ENCODE measurements at regions not wholly inside any gene's neighbourhood (a gene's known extent, or its start where the extent isn't known, plus 50 kb on each side); places are given as distances from the start of the nearest gene placed in this dataset.

- WGBS, 2 donors: 73 to 80% methylated on average over 5 of the region's 5 CpGs
Measured at GRCh38 chr13:72346716-72347115, 380.7 kb downstream of the MZT1 start.

GRCh38 chr13:72342364-72342763 is 385.1 kb downstream of the MZT1 start:
- Histone ChIP-seq H3K9me3 (ENCODE audit: control insufficient read depth, low read length) (no peaks in the 10 kb centered on the region), H3K4me3 (ENCODE audit: low read length in 2 of 2) (no peak overlapping the region), H3K4me1 (ENCODE audit: control insufficient read depth in 1 of 2, insufficient read depth in 2 of 2, low read length in 2 of 2) (no peaks in the 10 kb centered on the region), H3K27me3 (ENCODE audit: control insufficient read depth in 1 of 2, insufficient read depth in 2 of 2, low read length in 1 of 2) (peaks cover 0 to 2% of the 10 kb centered on the region in 2 donors), H3K27ac (ENCODE audit: low read depth in 1 of 2, low read length in 2 of 2) (no peak overlapping the region), H3K36me3 (ENCODE audit: control insufficient read depth in 1 of 2, insufficient read depth in 2 of 2, low read length in 1 of 2) (no peaks in the 10 kb centered on the region)
- DNase-seq (no peak), ATAC-seq (ENCODE audit: low FRiP score) (no peak)
- intact Hi-C loops (cut with DNase I): no loop called here
- WGBS, 2 donors: 91 to 94% methylated on average over 3 to 5 of the region's 5 CpGs

More at GRCh38 chr13:72346716-72347115, 380.7 kb downstream of the MZT1 start:
- DNase-seq: no peak
- H3K9me3 ChIP-seq (ENCODE audit: control insufficient read depth, low read length): no peaks in the 10 kb centered on the region
- H3K27ac ChIP-seq (ENCODE audit: low read depth in 1 of 2, low read length in 2 of 2): no peak overlapping the region
- intact Hi-C loops (cut with DNase I): no loop called here
- peaks cover 0 to 2% of the 10 kb centered on the region in 2 donors for H3K27me3 ChIP-seq (ENCODE audit: control insufficient read depth in 1 of 2, insufficient read depth in 2 of 2, low read length in 1 of 2)
- H3K4me1 ChIP-seq (ENCODE audit: control insufficient read depth in 1 of 2, insufficient read depth in 2 of 2, low read length in 2 of 2): no peaks in the 10 kb centered on the region
- H3K4me3 ChIP-seq (ENCODE audit: low read length in 2 of 2): no peak overlapping the region
- ATAC-seq (ENCODE audit: low FRiP score): no peak
- no peaks in the 10 kb centered on the region for H3K36me3 ChIP-seq (ENCODE audit: control insufficient read depth in 1 of 2, insufficient read depth in 2 of 2, low read length in 1 of 2)

- Histone ChIP-seq H3K27me3 (ENCODE audit: control insufficient read depth in 1 of 2, insufficient read depth in 2 of 2, low read length in 1 of 2) (peaks cover 0 to 2% of the 10 kb centered on the region in 2 donors), H3K4me3 (ENCODE audit: low read length in 2 of 2) (no peak overlapping the region), H3K9me3 (ENCODE audit: control insufficient read depth, low read length) (no peaks in the 10 kb centered on the region), H3K4me1 (ENCODE audit: control insufficient read depth in 1 of 2, insufficient read depth in 2 of 2, low read length in 2 of 2) (no peaks in the 10 kb centered on the region), H3K36me3 (ENCODE audit: control insufficient read depth in 1 of 2, insufficient read depth in 2 of 2, low read length in 1 of 2) (no peaks in the 10 kb centered on the region), H3K27ac (ENCODE audit: low read depth in 1 of 2, low read length in 2 of 2) (no peak overlapping the region)
- DNase-seq: no peak
- ATAC-seq (ENCODE audit: low FRiP score): no peak
- 76 to 82% methylated on average over 5 of the region's 5 CpGs for WGBS, 2 donors
- intact Hi-C loops (cut with DNase I): no loop called here
Measured at GRCh38 chr13:72341904-72342303, 385.5 kb downstream of the MZT1 start.

GRCh38 chr13:72317346-72318109 is 409.9 kb downstream of the MZT1 start:
- H3K36me3 ChIP-seq (ENCODE audit: control insufficient read depth in 1 of 2, insufficient read depth in 2 of 2, low read length in 1 of 2): no peaks in the 10 kb centered on the region
- no peak overlapping the region for H3K27ac ChIP-seq (ENCODE audit: low read depth in 1 of 2, low read length in 2 of 2)
- no peak overlapping the region for H3K4me3 ChIP-seq (ENCODE audit: low read length in 2 of 2)
- intact Hi-C loops (cut with DNase I): no loop called here
- no peaks in the 10 kb centered on the region for H3K4me1 ChIP-seq (ENCODE audit: control insufficient read depth in 1 of 2, insufficient read depth in 2 of 2, low read length in 2 of 2)
- DNase-seq: no peak
- no peaks in the 10 kb centered on the region for H3K9me3 ChIP-seq (ENCODE audit: control insufficient read depth, low read length)
- WGBS, 2 donors: 36 to 40% methylated on average over 3 of the region's 3 CpGs
- no peaks in the 10 kb centered on the region for H3K27me3 ChIP-seq (ENCODE audit: control insufficient read depth in 1 of 2, insufficient read depth in 2 of 2, low read length in 1 of 2)
- no peak for ATAC-seq (ENCODE audit: low FRiP score)

GRCh38 chr13:72316716-72317115 is 410.7 kb downstream of the MZT1 start:
- ATAC-seq (ENCODE audit: low FRiP score): no peak
- DNase-seq: no peak
- H3K4me3 ChIP-seq (ENCODE audit: low read length in 2 of 2): no peak overlapping the region
- intact Hi-C loops (cut with DNase I): no loop called here
- no peaks in the 10 kb centered on the region for H3K9me3 ChIP-seq (ENCODE audit: control insufficient read depth, low read length)
- H3K27me3 ChIP-seq (ENCODE audit: control insufficient read depth in 1 of 2, insufficient read depth in 2 of 2, low read length in 1 of 2): no peaks in the 10 kb centered on the region
- no peaks in the 10 kb centered on the region for H3K4me1 ChIP-seq (ENCODE audit: control insufficient read depth in 1 of 2, insufficient read depth in 2 of 2, low read length in 2 of 2)
- no peaks in the 10 kb centered on the region for H3K36me3 ChIP-seq (ENCODE audit: control insufficient read depth in 1 of 2, insufficient read depth in 2 of 2, low read length in 1 of 2)
- H3K27ac ChIP-seq (ENCODE audit: low read depth in 1 of 2, low read length in 2 of 2): no peak overlapping the region
- WGBS, 2 donors: 74% methylated on average over 5 of the region's 5 CpGs

GRCh38 chr13:72315312-72315711 is 412.1 kb downstream of the MZT1 start:
- H3K36me3 ChIP-seq (ENCODE audit: control insufficient read depth in 1 of 2, insufficient read depth in 2 of 2, low read length in 1 of 2): no peaks in the 10 kb centered on the region
- ATAC-seq (ENCODE audit: low FRiP score): no peak
- WGBS, 2 donors: 63 to 65% methylated on average over 3 of the region's 3 CpGs
- no peaks in the 10 kb centered on the region for H3K27me3 ChIP-seq (ENCODE audit: control insufficient read depth in 1 of 2, insufficient read depth in 2 of 2, low read length in 1 of 2)
- H3K27ac ChIP-seq (ENCODE audit: low read depth in 1 of 2, low read length in 2 of 2): no peak overlapping the region
- no peak for DNase-seq
- no peak overlapping the region for H3K4me3 ChIP-seq (ENCODE audit: low read length in 2 of 2)
- no peaks in the 10 kb centered on the region for H3K9me3 ChIP-seq (ENCODE audit: control insufficient read depth, low read length)
- H3K4me1 ChIP-seq (ENCODE audit: control insufficient read depth in 1 of 2, insufficient read depth in 2 of 2, low read length in 2 of 2): no peaks in the 10 kb centered on the region
- intact Hi-C loops (cut with DNase I): no loop called here

GRCh38 chr13:72314210-72314609 is 413.2 kb downstream of the MZT1 start:
- intact Hi-C loops (cut with DNase I): no loop called here
- DNase-seq (no peak), ATAC-seq (ENCODE audit: low FRiP score) (peak; percentile 25)
- no peak overlapping the region for H3K27ac ChIP-seq (ENCODE audit: low read depth in 1 of 2, low read length in 2 of 2)
- H3K4me3 ChIP-seq (ENCODE audit: low read length in 2 of 2): no peak overlapping the region
- no peaks in the 10 kb centered on the region for H3K9me3 ChIP-seq (ENCODE audit: control insufficient read depth, low read length)
- H3K4me1 ChIP-seq (ENCODE audit: control insufficient read depth in 1 of 2, insufficient read depth in 2 of 2, low read length in 2 of 2): no peaks in the 10 kb centered on the region
- 84 to 90% methylated on average over 2 of the region's 2 CpGs for WGBS, 2 donors
- H3K27me3 ChIP-seq (ENCODE audit: control insufficient read depth in 1 of 2, insufficient read depth in 2 of 2, low read length in 1 of 2): no peaks in the 10 kb centered on the region
- no peaks in the 10 kb centered on the region for H3K36me3 ChIP-seq (ENCODE audit: control insufficient read depth in 1 of 2, insufficient read depth in 2 of 2, low read length in 1 of 2)

- ATAC-seq (ENCODE audit: low FRiP score): no peak
- no peak overlapping the region for H3K4me3 ChIP-seq (ENCODE audit: low read length in 2 of 2)
- H3K27me3 ChIP-seq (ENCODE audit: control insufficient read depth in 1 of 2, insufficient read depth in 2 of 2, low read length in 1 of 2): no peaks in the 10 kb centered on the region
- no peaks in the 10 kb centered on the region for H3K9me3 ChIP-seq (ENCODE audit: control insufficient read depth, low read length)
- DNase-seq: no peak
- intact Hi-C loops (cut with DNase I): no loop called here
- no peaks in the 10 kb centered on the region for H3K4me1 ChIP-seq (ENCODE audit: control insufficient read depth in 1 of 2, insufficient read depth in 2 of 2, low read length in 2 of 2)
- no peak overlapping the region for H3K27ac ChIP-seq (ENCODE audit: low read depth in 1 of 2, low read length in 2 of 2)
- 91 to 93% methylated on average over 7 of the region's 7 CpGs for WGBS, 2 donors
- no peaks in the 10 kb centered on the region for H3K36me3 ChIP-seq (ENCODE audit: control insufficient read depth in 1 of 2, insufficient read depth in 2 of 2, low read length in 1 of 2)
Measured at GRCh38 chr13:72313546-72313945, 413.9 kb downstream of the MZT1 start.

GRCh38 chr13:72303941-72304746 is 423.3 kb downstream of the MZT1 start:
- intact Hi-C loops (cut with DNase I): no loop called here
- H3K27me3 ChIP-seq (ENCODE audit: control insufficient read depth in 1 of 2, insufficient read depth in 2 of 2, low read length in 1 of 2): no peaks in the 10 kb centered on the region
- no peaks in the 10 kb centered on the region for H3K36me3 ChIP-seq (ENCODE audit: control insufficient read depth in 1 of 2, insufficient read depth in 2 of 2, low read length in 1 of 2)
- H3K27ac ChIP-seq (ENCODE audit: low read depth in 1 of 2, low read length in 2 of 2): no peak overlapping the region
- H3K9me3 ChIP-seq (ENCODE audit: control insufficient read depth, low read length): no peaks in the 10 kb centered on the region
- no peak overlapping the region for H3K4me3 ChIP-seq (ENCODE audit: low read length in 2 of 2)
- no peak for DNase-seq
- no peak for ATAC-seq (ENCODE audit: low FRiP score)
- WGBS, 2 donors: 50 to 54% methylated on average over 7 of the region's 7 CpGs
- H3K4me1 ChIP-seq (ENCODE audit: control insufficient read depth in 1 of 2, insufficient read depth in 2 of 2, low read length in 2 of 2): no peaks in the 10 kb centered on the region

All from aorta (tissue), 5 donors.